GM12891 (cell line): ENCODE measurements at regions not wholly inside any gene's neighbourhood (a gene's known extent, or its start where the extent isn't known, plus 50 kb on each side); places are given as distances from the start of the nearest gene placed in this dataset.

Experiments used
- POLR2A ChIP-seq: IDR thresholded peaks from 2 replicates; pipeline ENCODE4 v1.6.1; 2011; ENCODE audit warnings: low read depth, low read length, control low read depth
- TAF1 ChIP-seq: IDR thresholded peaks from 2 replicates; pipeline ENCODE4 v1.6.1; 2011; ENCODE audit warnings: low read depth, low read length, control low read depth

DNA sequence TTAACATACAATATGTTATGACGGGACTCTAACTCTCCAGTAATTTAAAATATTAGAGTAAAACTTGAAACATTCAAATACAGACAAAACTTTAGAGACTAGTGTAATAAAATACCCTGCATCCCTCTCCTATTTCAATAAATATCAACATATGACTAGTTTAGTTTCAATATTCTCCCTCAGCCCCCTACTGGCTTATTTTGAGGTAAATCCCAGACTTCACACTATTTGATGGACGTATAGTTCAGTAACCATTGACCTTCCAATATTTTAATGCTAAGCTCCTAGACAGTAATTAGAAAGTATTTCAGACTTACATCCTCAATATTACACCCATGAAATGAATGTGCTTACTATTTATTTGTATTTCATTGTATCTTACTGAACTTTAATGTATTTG is 180.7 kb upstream of the STARD13 start:
- TF ChIP-seq TAF1 (no peak), POLR2A (no peak)
